Gastroesophageal sphincter (tissue), 3 donors: ENCODE measurements at regions not wholly inside any gene's neighbourhood (a gene's known extent, or its start where the extent isn't known, plus 50 kb on each side); places are given as distances from the start of the nearest gene placed in this dataset.

ENCODE experiments used
- POLR2A ChIP-seq, 2 donors: fragments of 450-650 bp; IDR thresholded peaks; one replicate each; pipeline ENCODE4 v1.6.1; 2017; ENCODE audit warnings: antibody characterized with exemption in 2 of 2, mild to moderate bottlenecking in 2 of 2, moderate library complexity in 1 of 2
- POLR2AphosphoS5 ChIP-seq: sonication (generic); formaldehyde crosslinking; IDR thresholded peaks from one replicate; pipeline ENCODE4 v1.6.1; 2017; ENCODE audit warnings: antibody characterized with exemption
- TF ChIP-seq, protein P1 (sequence below), 4 experiments: fragments of 200-600 bp in 2 of 4; fragments of 450-650 bp in 2 of 4; sonication (generic) in 1 of 4; IDR thresholded peaks; one replicate each; pipeline ENCODE4 v1.5.1; 2017 to 2019; ENCODE audit warnings: antibody characterized with exemption in 4 of 4, mild to moderate bottlenecking in 2 of 4, moderate library complexity in 2 of 4

DNA sequence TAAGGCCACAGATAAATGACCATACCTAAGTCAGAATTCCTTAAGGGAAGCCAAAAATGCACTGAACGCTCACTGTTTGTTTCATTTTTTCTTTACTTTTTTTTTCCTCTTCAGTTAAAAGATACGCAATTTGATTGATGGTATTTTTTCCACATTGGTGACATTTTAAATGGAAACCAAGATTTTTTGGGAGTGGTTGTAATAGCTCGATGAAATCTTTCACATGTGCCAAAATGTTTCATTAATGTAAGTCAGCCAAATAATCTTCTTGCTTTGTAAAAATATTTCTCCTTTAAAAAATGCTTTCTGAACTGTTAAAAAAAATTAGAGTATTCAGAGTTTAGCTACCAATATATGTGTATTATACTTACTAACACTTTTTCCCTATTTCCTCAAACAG is 339.8 kb downstream of the ZEB2 start:
- TF ChIP-seq, protein P1, sequence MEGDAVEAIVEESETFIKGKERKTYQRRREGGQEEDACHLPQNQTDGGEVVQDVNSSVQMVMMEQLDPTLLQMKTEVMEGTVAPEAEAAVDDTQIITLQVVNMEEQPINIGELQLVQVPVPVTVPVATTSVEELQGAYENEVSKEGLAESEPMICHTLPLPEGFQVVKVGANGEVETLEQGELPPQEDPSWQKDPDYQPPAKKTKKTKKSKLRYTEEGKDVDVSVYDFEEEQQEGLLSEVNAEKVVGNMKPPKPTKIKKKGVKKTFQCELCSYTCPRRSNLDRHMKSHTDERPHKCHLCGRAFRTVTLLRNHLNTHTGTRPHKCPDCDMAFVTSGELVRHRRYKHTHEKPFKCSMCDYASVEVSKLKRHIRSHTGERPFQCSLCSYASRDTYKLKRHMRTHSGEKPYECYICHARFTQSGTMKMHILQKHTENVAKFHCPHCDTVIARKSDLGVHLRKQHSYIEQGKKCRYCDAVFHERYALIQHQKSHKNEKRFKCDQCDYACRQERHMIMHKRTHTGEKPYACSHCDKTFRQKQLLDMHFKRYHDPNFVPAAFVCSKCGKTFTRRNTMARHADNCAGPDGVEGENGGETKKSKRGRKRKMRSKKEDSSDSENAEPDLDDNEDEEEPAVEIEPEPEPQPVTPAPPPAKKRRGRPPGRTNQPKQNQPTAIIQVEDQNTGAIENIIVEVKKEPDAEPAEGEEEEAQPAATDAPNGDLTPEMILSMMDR (IDR thresholded peaks at IDR 0.05): no peak
- TF ChIP-seq POLR2AphosphoS5: no peak
- TF ChIP-seq POLR2A (IDR thresholded peaks at IDR 0.05): no peak
